ENCODE measurements at regions not wholly inside any gene's neighbourhood (a gene's known extent, or its start where the extent isn't known, plus 50 kb on each side); places are given as distances from the start of the nearest gene placed in this dataset.
"Not testable (repeated sequence)": the region's sequence is repeated elsewhere in the genome, so short reads cannot be mapped to it uniquely, and the experiment has no call there.

DNA sequence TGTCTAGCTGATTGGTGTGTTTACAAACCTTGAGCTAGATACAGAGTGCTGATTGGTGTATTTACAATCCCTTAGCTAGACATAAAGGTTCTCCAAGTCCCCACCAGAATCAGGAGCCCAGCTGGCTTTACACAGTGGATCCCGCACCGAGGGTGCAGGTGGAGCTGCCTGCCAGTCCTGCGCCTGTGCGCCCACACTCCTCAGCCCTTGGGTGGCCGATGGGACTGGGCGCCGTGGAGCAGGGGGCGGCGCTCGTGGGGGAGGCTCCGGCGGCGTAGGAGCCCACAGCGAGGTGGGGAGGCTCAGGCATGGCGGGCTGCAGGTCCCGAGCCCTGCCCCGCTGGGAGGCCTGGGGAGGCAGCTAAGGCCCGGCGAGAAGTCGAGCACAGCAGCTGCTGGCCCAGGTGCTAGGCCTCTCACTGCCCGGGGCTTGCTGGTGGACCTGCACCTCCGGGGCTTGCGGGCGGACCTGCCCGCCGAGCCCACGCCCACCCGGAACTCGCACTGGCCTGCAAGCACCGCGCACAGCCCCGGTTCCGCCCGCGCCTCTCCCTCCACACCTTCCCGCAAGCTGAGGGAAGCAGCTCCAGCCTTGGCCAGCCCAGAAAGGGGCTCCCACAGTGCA lies 51.0 kb upstream of the CDYL start:
- not testable (repeated sequence) for DNase-seq (ENCODE audit: low read depth)

DNA sequence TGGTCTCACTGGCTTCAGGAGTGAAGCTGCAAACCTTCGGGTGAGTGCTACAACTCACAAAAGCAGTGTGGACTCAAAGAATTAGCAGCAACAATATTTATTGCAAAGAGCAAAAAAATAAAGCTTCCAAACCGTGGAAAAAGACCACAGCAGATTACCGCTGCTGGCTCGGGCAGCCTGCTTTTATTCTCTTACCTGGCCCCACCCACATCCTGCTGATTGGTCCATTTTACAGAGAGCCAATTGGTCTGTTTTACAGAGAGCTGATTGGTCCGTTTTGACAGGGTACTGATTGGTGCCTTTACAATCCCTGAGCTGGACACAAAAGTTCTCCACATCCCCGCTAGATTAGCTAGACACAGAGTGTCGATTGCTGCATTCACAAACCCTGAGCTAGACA lies 51.5 kb upstream of the CDYL start:
- DNase-seq (ENCODE audit: low read depth): not testable (repeated sequence)

DNA sequence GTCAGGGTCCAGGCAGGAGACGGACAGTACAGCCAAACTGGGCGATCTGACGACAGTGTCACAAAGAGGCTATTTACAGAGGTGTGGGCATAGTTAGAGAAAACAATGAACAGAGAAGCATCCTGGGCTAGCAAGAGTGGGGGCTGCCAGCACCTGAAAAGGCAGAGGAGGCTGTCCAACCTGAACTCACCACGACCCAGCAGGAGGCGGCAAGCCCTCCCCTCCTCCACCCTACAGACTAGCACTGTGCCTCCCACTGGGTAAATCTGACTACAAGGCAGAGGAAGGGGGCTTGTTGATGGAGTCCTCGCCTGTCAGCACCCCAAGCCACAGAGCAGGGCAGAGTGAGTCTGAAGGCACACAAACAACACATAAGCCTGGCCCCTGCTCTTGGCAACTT lies 52.8 kb upstream of the CDYL start:
- no peak for DNase-seq (ENCODE audit: low read depth)

DNA sequence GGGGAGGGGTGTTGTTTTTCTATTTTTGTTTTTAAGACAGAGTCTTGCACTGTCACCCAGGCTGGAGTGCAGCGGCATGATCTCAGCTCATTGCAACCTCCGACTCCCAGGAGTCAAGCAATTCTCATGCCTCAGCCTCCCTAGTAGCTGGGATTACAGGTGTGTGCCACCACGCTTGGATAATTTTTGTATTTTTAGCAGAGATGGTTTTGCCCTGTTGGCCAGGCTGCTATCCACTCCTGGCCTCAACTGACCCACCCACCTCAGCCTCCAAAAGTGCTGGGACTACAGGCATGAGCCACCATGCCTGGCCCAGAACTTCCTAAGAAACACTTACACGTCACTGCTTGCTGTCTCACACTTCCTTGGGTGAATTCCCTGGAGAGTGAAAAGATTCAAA lies 54.8 kb upstream of the CDYL start:
- DNase-seq (ENCODE audit: low read depth): not testable (repeated sequence)

DNA sequence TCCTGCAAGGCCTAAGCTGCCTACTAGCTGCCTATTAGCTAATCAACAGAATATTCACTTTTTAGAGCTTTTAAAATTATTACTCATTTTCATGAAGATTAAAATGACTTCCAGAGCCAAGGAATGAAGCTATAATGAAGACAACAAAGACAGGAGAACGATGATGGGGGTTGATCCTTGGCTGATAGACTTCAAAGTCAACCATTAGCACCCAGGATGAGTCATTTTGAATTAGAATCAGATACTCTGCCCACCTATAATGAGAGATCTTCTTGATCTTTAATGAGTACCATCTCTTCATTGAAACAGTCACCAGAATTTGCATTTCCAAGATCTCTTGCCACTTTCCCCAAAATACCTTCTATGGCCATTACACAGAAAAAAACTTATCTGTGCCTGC lies 56.7 kb upstream of the CDYL start:
- DNase-seq (ENCODE audit: low read depth): no peak

DNA sequence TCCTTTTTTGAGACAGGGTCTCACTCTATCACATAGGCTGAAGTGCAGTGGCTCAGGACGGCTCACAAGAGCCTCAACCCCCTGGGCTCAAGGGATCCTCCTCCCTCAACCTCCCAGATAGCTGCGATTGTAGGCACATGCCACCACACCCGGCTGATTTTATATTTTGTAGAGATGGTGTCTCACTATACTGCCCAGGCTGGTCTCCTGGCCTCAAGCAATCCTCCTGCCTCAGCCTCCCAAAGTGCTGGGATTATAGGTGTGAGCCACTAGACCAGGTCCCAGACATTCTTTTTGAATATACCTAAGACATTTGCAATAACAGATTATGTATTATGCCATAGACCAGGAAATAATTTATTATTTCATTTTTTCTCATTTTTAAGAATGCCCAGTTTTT lies 58.3 kb upstream of the CDYL start:
- DNase-seq (ENCODE audit: low read depth): no peak

DNA sequence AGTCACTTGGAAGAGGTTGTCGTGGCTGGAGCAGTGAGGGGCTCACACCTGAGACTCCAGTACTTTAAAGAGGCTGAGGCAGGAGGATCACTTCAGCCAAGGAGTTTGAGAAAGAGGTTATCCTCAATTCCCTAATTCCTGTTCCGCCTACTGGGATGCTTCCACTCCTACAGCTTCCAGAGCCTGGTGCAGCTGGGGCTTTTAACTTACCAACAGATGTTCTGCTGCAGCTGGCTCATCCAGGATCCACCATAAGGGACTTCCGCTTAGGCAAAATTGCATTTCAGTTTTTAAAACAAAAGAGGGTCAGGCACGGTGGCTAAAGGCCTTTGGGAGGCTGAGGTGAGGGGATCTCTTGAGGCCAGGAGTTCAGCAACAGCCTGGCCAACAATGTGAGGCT lies 59.1 kb upstream of the CDYL start:
- no peak for DNase-seq (ENCODE audit: low read depth)

DNA sequence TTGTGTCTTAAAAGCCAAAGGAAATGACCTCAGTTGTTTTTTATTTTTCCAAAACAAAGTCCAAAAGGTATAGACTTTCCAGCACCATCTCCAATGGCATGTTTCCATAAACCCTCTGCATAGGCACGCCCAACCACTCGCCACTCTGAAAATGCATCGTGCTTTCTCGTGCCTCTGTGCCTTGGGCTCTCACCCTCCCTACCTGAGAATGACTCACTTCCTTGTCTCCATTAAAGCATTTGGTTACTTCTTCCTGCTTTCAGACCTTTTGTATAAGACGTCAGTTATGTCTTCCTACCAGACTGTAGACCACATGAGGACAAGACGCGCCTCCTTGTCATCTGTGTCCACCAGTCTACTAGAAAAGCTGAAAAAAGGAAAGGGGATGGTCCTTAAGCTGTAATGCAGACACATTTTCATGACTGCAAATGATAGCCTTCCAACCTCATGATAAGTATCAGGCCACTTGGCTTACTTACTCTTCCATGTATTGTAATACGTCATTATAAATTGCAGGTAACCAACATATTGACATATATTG lies 61.2 kb upstream of the CDYL start:
- DNase-seq (ENCODE audit: low read depth): no peak

DNA sequence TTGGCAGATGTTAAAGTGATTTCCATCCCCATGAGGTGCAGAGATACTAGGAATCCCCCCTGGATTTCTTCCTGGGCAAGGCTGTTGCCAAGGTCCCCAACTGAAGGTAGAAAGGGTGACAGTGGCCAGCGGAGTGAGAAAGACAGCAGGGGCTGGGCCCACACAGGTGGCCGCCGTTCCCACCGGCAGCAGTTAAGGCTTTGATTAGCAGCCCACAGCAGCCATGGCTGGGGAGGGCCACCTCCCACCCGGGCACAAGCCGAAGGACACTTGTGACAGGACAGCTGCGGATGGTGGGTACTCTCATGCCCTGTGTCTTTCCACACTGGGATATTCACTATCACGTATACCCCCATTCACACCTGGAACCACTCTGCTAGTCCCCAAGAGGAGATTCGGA lies 63.9 kb upstream of the CDYL start:
- no peak for DNase-seq (ENCODE audit: low read depth)

DNA sequence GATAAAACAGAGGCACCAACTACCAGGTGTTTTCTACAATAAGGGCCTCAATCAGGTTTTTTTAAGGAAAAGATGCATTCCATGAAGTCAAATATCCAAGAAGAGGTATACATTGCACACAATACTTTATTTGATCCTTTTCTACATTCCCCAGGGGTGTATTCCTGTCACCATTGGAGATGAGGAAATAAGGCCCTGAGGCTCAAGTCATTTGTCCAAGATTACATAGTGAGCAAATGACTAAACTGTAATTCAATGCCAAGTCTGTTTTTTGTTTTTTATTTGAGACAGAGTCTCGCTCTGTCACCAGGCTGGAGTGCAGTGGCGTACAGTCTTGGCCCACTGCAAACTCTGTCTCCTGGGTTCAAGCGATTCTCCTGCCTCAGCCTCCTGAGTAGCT lies 69.2 kb upstream of the CDYL start:
- no peak for DNase-seq (ENCODE audit: low read depth)

DNA sequence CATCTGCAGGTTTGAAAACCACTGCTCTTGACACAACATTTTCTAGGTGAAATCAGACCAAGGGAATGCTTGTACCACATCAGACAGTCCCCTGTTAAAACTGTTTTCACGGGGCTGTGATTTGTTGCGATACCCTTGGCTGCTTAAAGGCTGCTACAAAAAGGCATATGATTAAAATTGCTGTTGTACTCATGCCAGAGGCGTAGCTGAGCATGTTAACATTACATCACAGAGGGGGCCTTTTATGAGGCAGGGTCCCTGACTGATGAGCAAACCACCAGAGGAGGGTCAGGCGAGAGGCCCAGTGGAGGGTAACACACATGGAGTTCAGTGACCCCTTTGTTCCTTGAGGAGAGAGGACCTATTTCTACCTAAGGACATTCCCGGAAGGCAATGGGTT lies 70.4 kb upstream of the CDYL start:
- no peak for DNase-seq (ENCODE audit: low read depth)

DNA sequence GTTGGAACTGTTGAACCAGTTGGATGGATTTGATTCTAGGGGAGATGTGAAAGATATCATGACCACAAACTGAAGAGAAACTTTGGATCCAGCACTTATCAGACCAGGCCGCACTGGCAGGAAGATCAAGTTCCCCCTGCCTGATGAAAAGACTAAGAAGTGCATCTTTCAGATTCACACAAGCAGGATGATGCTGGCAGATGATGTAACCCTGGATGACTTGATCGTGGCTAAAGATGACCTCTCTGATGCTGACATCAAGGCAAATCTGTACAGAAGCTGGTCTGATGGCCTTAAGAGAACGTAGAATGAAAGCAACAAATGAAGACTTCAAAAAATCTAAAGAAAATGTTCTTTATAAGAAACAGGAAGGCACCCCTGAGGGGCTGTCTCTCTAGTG lies 72.8 kb upstream of the CDYL start:
- DNase-seq (ENCODE audit: low read depth): no peak

DNA sequence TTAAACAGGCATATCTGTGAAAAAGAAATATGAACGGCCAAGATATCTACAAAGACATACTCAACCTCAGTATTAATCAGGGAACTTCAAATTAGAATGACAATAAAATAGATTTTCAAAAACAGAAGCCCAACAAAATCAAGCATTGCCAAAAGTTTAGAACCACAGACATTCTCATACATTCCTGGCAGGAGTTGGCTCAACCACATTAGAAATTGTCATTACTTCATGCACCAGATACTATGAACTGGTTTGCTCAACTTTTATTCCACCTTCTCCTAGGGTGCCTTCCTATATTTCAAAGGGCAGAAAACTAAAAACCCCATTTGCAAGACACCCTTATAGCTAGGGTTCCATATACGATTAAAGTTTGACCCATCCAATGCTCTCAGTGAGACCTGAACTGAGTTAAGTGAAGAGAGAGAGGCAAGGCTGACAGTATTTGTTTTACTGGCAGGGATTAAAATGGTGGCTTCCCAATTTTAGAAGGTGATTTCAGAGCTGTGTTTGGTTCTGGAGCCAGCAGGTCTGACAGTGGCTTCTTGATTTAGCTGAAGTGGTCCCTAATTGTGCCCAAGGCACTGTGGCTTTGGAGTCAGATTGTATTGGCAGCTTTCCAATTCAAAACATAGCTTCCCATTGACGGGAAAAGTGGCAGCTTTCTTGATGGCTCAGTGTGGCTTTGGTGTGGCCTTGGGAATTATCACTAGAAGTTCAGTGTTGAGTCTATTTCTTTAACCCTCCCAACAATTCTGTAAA lies 77.1 kb upstream of the CDYL start:
- no peak for DNase-seq (ENCODE audit: low read depth)

DNA sequence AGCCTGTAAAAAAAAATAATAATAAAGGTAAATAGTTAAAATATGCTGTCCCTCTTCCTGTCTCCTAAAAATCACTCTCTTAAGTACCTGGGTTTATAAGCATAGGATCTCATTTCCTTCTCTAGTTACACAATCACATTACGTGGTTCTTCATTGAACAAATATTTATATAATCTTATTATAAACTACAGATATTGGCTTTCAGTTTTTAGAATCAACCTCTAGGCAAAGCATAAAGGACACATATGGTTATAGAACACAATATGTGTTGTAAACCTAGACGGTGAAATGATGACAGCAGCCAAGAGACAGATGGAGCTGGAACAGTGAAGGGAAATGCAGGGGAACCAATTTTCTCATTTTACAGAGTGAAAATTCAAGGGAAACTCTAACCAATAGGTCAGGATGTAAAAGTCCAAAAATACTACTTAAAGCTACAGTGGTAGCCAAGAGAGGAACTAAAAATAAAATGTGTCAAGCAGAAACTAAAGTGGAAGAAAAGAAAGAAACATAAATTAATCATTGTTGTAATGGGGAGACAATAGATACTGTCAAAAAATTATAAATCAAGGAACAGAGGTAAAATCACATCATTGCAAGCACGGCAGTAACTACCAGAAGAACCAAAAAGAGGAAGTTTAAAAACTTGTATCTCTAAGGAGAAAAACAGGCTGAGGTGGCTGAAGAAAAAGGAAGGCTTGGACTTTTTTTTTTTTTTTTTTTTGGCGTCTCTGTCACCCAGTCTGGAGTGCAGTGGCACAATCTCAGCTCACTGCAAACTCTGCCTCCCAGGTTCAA lies 82.8 kb upstream of the CDYL start:
- DNase-seq (ENCODE audit: low read depth): no peak

DNA sequence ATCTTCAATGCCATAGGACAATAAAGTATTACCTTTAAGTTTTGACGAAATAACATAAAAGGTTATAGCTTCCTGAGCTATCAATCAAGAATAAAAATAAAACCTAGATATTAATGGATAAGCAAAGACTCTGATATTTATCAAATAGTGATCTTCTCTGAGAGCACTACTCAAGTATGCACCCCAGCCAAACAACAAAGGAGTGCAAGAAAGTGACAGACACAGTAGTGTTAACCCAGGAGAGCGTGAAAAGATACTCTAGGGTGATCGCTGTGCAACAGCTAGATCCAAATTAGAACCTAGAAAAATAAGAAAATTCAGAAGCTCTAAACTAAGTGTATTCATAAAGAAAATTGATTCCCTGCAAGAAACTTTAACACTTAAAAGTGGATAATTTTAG lies 83.5 kb upstream of the CDYL start:
- no peak for DNase-seq (ENCODE audit: low read depth)

DNA sequence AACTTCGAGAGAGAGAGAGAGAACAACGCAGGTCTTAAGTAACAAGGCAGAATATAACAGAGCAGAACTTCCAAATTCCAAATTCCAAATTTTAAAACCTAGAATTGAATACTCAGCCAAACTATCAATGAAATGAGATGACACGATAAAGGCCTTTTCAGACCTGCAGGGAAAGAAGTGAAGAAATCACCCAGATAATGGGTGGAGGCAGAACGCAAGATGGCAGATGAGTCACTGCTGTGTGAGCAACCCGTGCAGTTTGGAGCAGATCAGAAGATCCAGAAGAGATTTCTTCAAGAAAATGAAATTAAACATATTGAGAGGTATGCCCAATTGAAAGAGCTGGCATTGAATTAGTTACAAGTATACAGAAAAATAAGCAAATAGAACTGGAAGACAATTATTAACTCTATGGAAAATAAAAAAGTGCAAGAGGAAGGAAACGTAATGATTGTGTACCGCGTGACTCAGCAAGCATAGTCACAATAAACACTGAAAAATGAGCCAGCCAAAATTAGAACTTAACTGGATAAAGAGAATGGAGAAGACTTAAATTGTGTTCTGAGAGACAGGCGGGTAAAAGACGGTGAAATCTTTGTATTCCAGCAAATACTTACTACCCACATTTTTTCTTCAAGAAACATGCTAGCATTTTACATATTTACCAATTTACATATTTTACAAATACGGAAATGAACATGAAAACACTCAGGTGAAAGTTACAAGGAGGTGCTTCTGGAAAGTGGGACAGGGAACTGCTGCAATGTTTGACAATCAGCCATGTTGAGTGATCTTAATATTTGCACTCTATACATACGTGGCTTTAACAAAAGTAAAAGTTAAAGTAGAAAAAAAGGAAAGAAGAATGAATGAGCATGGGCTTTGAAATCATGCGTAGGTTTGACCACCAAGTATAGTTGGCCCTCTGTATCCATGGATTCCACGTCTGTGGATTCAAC lies 87.9 kb upstream of the CDYL start:
- no peak for DNase-seq (ENCODE audit: low read depth)

DNA sequence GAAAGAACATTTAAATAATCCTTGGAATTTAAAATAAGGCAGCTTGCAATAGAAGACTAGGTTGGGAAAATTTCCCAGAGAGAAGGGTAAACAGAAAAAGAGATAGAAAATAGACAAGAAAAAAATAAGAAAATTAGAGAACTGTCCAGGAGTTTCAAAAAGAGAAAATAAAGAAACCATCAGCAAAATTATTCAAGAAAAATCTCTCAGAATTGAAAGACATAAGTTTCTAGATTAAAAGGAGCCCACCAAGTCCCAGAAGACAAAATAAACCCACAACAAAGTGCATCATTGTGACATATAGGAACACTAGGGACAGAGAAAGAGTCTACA lies 88.6 kb upstream of the CDYL start:
- no peak for DNase-seq (ENCODE audit: low read depth)

DNA sequence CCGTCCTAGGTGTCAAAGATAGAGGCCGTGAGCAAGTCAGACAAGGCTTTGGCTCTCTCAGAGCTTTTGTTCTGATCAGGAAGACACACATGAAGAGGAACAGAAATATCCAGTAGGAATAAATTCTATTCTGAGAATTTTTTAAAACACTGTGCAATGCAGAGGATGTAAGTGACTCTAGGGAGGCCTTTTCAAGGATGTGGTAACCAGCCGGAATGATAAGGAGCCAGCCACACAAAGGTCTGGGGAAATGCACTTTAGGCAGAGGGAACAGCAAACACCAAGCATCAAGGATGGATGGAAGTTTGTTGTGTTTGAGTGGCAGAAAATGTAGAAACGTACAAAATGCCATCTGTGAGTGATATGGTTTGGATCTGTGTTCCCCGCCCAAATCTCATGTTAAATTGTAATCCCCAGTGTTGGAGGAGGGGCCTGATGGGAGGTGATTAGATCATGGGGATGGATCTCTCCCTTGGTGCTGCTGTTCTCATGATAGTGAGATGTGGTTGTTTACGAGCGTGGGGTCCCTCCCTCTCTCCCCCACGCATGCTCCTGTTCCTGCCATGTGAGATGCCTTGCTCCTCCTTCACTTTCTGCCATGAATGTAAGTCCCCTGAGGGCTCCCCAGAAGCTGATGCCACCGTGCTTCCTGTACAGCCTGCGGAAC lies 93.6 kb upstream of the CDYL start:
- DNase-seq (ENCODE audit: low read depth): no peak

DNA sequence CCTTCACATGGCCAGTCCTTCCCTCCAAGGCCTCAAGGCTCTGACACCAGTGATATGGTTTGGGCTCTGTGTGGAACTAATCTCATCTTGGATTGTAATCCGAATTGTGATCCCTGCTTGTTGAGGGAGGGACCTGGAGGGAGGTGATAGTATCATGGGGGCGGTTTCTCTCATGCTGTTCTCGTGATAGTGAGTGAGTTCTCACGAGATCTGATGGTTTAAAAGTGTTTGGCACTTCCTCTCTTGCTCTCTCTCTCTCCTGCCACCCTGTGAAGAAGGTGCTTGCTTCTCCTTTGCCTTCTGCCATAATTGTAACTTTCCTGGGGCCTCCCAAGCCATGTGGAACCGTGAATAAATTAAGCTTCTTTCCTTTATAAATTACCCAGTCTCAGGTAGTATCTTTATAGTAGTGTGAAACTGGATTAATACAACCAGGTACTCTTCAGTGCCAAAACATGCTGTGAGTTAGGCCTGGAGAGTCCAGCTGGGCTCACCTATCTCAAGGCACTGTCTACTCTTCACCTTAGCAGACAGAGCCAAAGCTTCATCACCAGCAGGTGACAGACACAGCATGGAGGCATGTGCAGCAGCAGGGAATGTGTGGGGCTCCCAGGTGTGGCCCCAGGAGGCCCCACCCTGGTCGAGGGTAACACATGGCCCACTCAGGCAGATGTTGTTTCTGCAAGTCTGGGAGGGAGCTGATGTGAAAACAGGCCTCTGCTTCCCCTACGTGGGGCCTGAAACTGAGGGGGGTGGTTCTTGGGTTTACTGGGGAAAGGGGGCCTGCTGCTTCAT lies 97.5 kb upstream of the CDYL start:
- no peak for DNase-seq (ENCODE audit: low read depth)

DNA sequence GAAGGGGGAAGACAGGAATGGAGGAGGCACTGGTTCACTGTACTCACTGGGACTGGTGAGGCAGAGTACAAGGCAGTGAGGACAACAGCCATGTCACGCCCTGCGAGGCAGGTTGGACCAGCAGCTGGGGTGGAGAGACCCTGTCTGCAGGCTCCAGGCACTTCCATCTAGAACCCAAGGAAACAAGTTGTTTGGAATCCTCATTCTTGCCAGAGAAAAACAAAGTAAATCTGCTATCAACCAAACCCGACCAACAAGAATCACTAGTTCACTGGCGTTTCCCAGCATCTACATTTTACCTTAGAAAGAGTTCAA lies 98.5 kb upstream of the CDYL start:
- no peak for DNase-seq (ENCODE audit: low read depth)
